ENCODE measurements at regions not wholly inside any gene's neighbourhood (a gene's known extent, or its start where the extent isn't known, plus 50 kb on each side); places are given as distances from the start of the nearest gene placed in this dataset.
"Not testable (repeated sequence)": the region's sequence is repeated elsewhere in the genome, so short reads cannot be mapped to it uniquely, and the experiment has no call there.

- DNase-seq (ENCODE audit: low read depth in 4 of 4, low spot score in 1 of 4): no peak
Measured at GRCh38 chr1:172914501-172915144, 136.1 kb downstream of the TNFSF18 start.

- DNase-seq (ENCODE audit: low read depth in 4 of 4, low spot score in 1 of 4): no peak
Measured at GRCh38 chr1:172915271-172915670, 135.5 kb downstream of the TNFSF18 start.

GRCh38 chr1:172916116-172916515 is 134.6 kb downstream of the TNFSF18 start:
- DNase-seq (ENCODE audit: low read depth in 4 of 4, low spot score in 1 of 4): no peak

- DNase-seq (ENCODE audit: low read depth in 4 of 4, low spot score in 1 of 4): no peak
Measured at GRCh38 chr1:172917972-172918371, 132.8 kb downstream of the TNFSF18 start.

GRCh38 chr1:172918478-172918877 is 132.3 kb downstream of the TNFSF18 start:
- DNase-seq (ENCODE audit: low read depth in 4 of 4, low spot score in 1 of 4): no peak

- DNase-seq (ENCODE audit: low read depth in 4 of 4, low spot score in 1 of 4): no peak
Measured at GRCh38 chr1:172926070-172926469, 124.7 kb downstream of the TNFSF18 start.

GRCh38 chr1:172928412-172928811 is 122.3 kb downstream of the TNFSF18 start:
- DNase-seq (ENCODE audit: low read depth in 4 of 4, low spot score in 1 of 4): no peak

- no peak for DNase-seq (ENCODE audit: low read depth in 4 of 4, low spot score in 1 of 4)
Measured at GRCh38 chr1:172929006-172929405, 121.7 kb downstream of the TNFSF18 start.

GRCh38 chr1:172930142-172930541 is 120.6 kb downstream of the TNFSF18 start:
- no peak for DNase-seq (ENCODE audit: low read depth in 4 of 4, low spot score in 1 of 4)

GRCh38 chr1:172931340-172931739 is 119.4 kb downstream of the TNFSF18 start:
- DNase-seq (ENCODE audit: low read depth in 4 of 4, low spot score in 1 of 4): no peak

- no peak for DNase-seq (ENCODE audit: low read depth in 4 of 4, low spot score in 1 of 4)
Measured at GRCh38 chr1:172931761-172932160, 119.0 kb downstream of the TNFSF18 start.

- no peak for DNase-seq (ENCODE audit: low read depth in 4 of 4, low spot score in 1 of 4)
Measured at GRCh38 chr1:172932981-172933380, 117.8 kb downstream of the TNFSF18 start.

GRCh38 chr1:172934417-172934762 is 116.4 kb downstream of the TNFSF18 start:
- no peak for DNase-seq (ENCODE audit: low read depth in 4 of 4, low spot score in 1 of 4)

GRCh38 chr1:172935062-172935592 is 115.6 kb downstream of the TNFSF18 start:
- no peak for DNase-seq (ENCODE audit: low read depth in 4 of 4, low spot score in 1 of 4)

GRCh38 chr1:172936088-172936645 is 114.6 kb downstream of the TNFSF18 start:
- DNase-seq (ENCODE audit: low read depth in 4 of 4, low spot score in 1 of 4): no peak

- DNase-seq (ENCODE audit: low read depth in 4 of 4, low spot score in 1 of 4): no peak
Measured at GRCh38 chr1:172938681-172939080, 112.1 kb downstream of the TNFSF18 start.

GRCh38 chr1:172939475-172939874 is 111.3 kb downstream of the TNFSF18 start:
- DNase-seq (ENCODE audit: low read depth in 4 of 4, low spot score in 1 of 4): no peak

GRCh38 chr1:172940174-172940855 is 110.4 kb downstream of the TNFSF18 start:
- DNase-seq (ENCODE audit: low read depth in 4 of 4, low spot score in 1 of 4): no peak

- DNase-seq (ENCODE audit: low read depth in 4 of 4, low spot score in 1 of 4): no peak
Measured at GRCh38 chr1:172941471-172941870, 109.3 kb downstream of the TNFSF18 start.

- no peak for DNase-seq (ENCODE audit: low read depth in 4 of 4, low spot score in 1 of 4)
Measured at GRCh38 chr1:172941945-172942344, 108.8 kb downstream of the TNFSF18 start.

GRCh38 chr1:172943138-172943537 is 107.6 kb downstream of the TNFSF18 start:
- not testable (repeated sequence) for DNase-seq (ENCODE audit: low read depth in 4 of 4, low spot score in 1 of 4)

- DNase-seq (ENCODE audit: low read depth in 4 of 4, low spot score in 1 of 4): no peak
Measured at GRCh38 chr1:172944931-172945330, 105.8 kb downstream of the TNFSF18 start.

All from stimulated activated CD4-positive, alpha-beta T cell treated with anti-CD3 and anti-CD28 coated beads, Interleukin-1b, Interleukin-23, amount 100 ng/mL, for 24 hours (primary cell).